Cardiac muscle cell (in vitro differentiated cells and primary cell): ENCODE measurements at regions not wholly inside any gene's neighbourhood (a gene's known extent, or its start where the extent isn't known, plus 50 kb on each side); places are given as distances from the start of the nearest gene placed in this dataset.

Experiments used
- DNase-seq, 2 donors: peaks; one replicate each; pipeline versions ENCODE4 v3.0.0 to v3.0.0-alpha.2; 2010 to 2017; ENCODE audit warnings: low read depth in 1 of 2, low spot score in 1 of 2
- H3K27ac ChIP-seq: fragments of 200-600 bp; sonication (generic); 2 replicates; pipeline ENCODE4 v1.5.1; 2016
- H3K27me3 ChIP-seq: fragments of 200-600 bp; sonication (generic); 2 replicates; pipeline ENCODE4 v1.6.0; 2016; ENCODE audit warnings: control low read depth
- H3K36me3 ChIP-seq: fragments of 200-600 bp; sonication (generic); 2 replicates; pipeline ENCODE4 v1.5.1; 2016; ENCODE audit warnings: control low read depth
- H3K4me1 ChIP-seq: fragments of 200-600 bp; sonication (generic); 2 replicates; pipeline ENCODE4 v1.8.1; 2017; ENCODE audit warnings: low read depth, mild to moderate bottlenecking, mixed run types
- H3K4me3 ChIP-seq: fragments of 200-600 bp; sonication (generic); 2 replicates; pipeline ENCODE4 v1.5.1; 2016; ENCODE audit warnings: mild to moderate bottlenecking
- H3K9me3 ChIP-seq: fragments of 200-600 bp; sonication (generic); 2 replicates; pipeline ENCODE4 v1.5.1; 2017; ENCODE audit warnings: low read depth, mild to moderate bottlenecking, control low read depth
- CTCF ChIP-seq: IDR thresholded peaks from 2 replicates; pipeline ENCODE4 v1.5.1; 2012; ENCODE audit warnings: low read depth, mild to moderate bottlenecking, low read length

GRCh38 chr13:80828759-80829158 is 487.8 kb upstream of the SPRY2 start:
- Histone ChIP-seq H3K4me1 (no peaks in the 10 kb centered on the region), H3K9me3 (no peaks in the 10 kb centered on the region), H3K27ac (no peak overlapping the region), H3K27me3 (no peaks in the 10 kb centered on the region), H3K36me3 (no peaks in the 10 kb centered on the region), H3K4me3 (no peak overlapping the region)
- no peak for DNase-seq
- no peak for TF ChIP-seq CTCF

- Histone ChIP-seq H3K4me1 (no peaks in the 10 kb centered on the region), H3K36me3 (no peaks in the 10 kb centered on the region), H3K27ac (no peak overlapping the region), H3K27me3 (no peaks in the 10 kb centered on the region), H3K4me3 (no peak overlapping the region), H3K9me3 (no peaks in the 10 kb centered on the region)
- no peak for TF ChIP-seq CTCF
- no peak for DNase-seq
Observed at GRCh38 chr13:80825276-80825675, 484.4 kb upstream of the SPRY2 start.

GRCh38 chr13:80824229-80824628 is 483.3 kb upstream of the SPRY2 start:
- DNase-seq = peak in 1 of 2 donors; percentile 91
- Histone ChIP-seq H3K4me1 (no peaks in the 10 kb centered on the region), H3K4me3 (no peak overlapping the region), H3K27me3 (no peaks in the 10 kb centered on the region), H3K27ac (no peak overlapping the region), H3K9me3 (no peaks in the 10 kb centered on the region), H3K36me3 (no peaks in the 10 kb centered on the region)
- no peak for TF ChIP-seq CTCF

- TF ChIP-seq CTCF = no peak
- H3K27ac ChIP-seq = no peak overlapping the region
- H3K27me3 ChIP-seq = no peaks in the 10 kb centered on the region
- H3K36me3 ChIP-seq = no peaks in the 10 kb centered on the region
- H3K9me3 ChIP-seq = no peaks in the 10 kb centered on the region
- no peak overlapping the region for H3K4me3 ChIP-seq
- no peak for DNase-seq
- no peaks in the 10 kb centered on the region for H3K4me1 ChIP-seq
Observed at GRCh38 chr13:80823472-80823871, 482.5 kb upstream of the SPRY2 start.

- no peak for TF ChIP-seq CTCF
- H3K36me3 ChIP-seq = no peaks in the 10 kb centered on the region
Observed at GRCh38 chr13:80821466-80821865, 480.5 kb upstream of the SPRY2 start.

GRCh38 chr13:80817979-80818378 is 477.1 kb upstream of the SPRY2 start:
- no peaks in the 10 kb centered on the region for H3K9me3 ChIP-seq
- TF ChIP-seq CTCF = no peak
- H3K4me3 ChIP-seq = no peak overlapping the region
- DNase-seq = no peak
- no peaks in the 10 kb centered on the region for H3K27me3 ChIP-seq
- no peaks in the 10 kb centered on the region for H3K36me3 ChIP-seq
- H3K4me1 ChIP-seq = no peaks in the 10 kb centered on the region
- no peak overlapping the region for H3K27ac ChIP-seq

More at GRCh38 chr13:80821466-80821865, 480.5 kb upstream of the SPRY2 start:
- no peak overlapping the region for H3K27ac ChIP-seq
- H3K4me1 ChIP-seq = no peaks in the 10 kb centered on the region
- no peaks in the 10 kb centered on the region for H3K9me3 ChIP-seq
- no peaks in the 10 kb centered on the region for H3K27me3 ChIP-seq
- no peak overlapping the region for H3K4me3 ChIP-seq
- DNase-seq = no peak
